ENCODE measurements at regions not wholly inside any gene's neighbourhood (a gene's known extent, or its start where the extent isn't known, plus 50 kb on each side); places are given as distances from the start of the nearest gene placed in this dataset.

GRCh38 chr9:88220652-88221051, 82.4 kb upstream of the SPATA31C2 start:
- Histone ChIP-seq H3K27ac (no peak overlapping the region), H3K36me3 (no peaks in the 10 kb centered on the region), H3K4me3 (no peak overlapping the region), H3K4me1 (no peaks in the 10 kb centered on the region), H3K9me3 (no peaks in the 10 kb centered on the region), H3K27me3 (no peaks in the 10 kb centered on the region)
- intact Hi-C loops (cut with DNase I; ENCODE audit: low total_unique reads) = no loop called here
- no peak for DNase-seq (ENCODE audit: low spot score in 2 of 2)
- TF ChIP-seq POLR2A (IDR thresholded peaks at IDR 0.05) (no peak), CTCF (IDR thresholded peaks at IDR 0.05) (no peak), POLR2AphosphoS5 (IDR thresholded peaks at IDR 0.05) (no peak)

- Histone ChIP-seq H3K27ac (no peak overlapping the region), H3K27me3 (no peaks in the 10 kb centered on the region), H3K4me3 (no peak overlapping the region), H3K36me3 (no peaks in the 10 kb centered on the region), H3K4me1 (no peaks in the 10 kb centered on the region), H3K9me3 (no peaks in the 10 kb centered on the region)
- intact Hi-C loops (cut with DNase I; ENCODE audit: low total_unique reads) = no loop called here
- no peak for TF ChIP-seq CTCF (IDR thresholded peaks at IDR 0.05)
- TF ChIP-seq POLR2A (IDR thresholded peaks at IDR 0.05) = no peak
- TF ChIP-seq POLR2AphosphoS5 (IDR thresholded peaks at IDR 0.05) = no peak
- DNase-seq (ENCODE audit: low spot score in 2 of 2) = no peak
These were observed 81.3 kb upstream of the SPATA31C2 start for GRCh38 chr9:88219601-88220000.

GRCh38 chr9:88218726-88219125, 80.5 kb upstream of the SPATA31C2 start:
- H3K4me1 ChIP-seq = no peaks in the 10 kb centered on the region
- H3K4me3 ChIP-seq = no peak overlapping the region
- H3K9me3 ChIP-seq = peaks cover 0 to 8% of the 10 kb centered on the region in 2 donors
- H3K27me3 ChIP-seq = no peaks in the 10 kb centered on the region
- no peak for TF ChIP-seq POLR2A (IDR thresholded peaks at IDR 0.05)
- TF ChIP-seq POLR2AphosphoS5 (IDR thresholded peaks at IDR 0.05) = no peak
- no peak for TF ChIP-seq CTCF (IDR thresholded peaks at IDR 0.05)
- intact Hi-C loops (cut with DNase I; ENCODE audit: low total_unique reads) = no loop called here
- no peak for DNase-seq (ENCODE audit: low spot score in 2 of 2)
- no peak overlapping the region for H3K27ac ChIP-seq
- H3K36me3 ChIP-seq = no peaks in the 10 kb centered on the region

- intact Hi-C loops (cut with DNase I; ENCODE audit: low total_unique reads) = no loop called here
- TF ChIP-seq POLR2AphosphoS5 (IDR thresholded peaks at IDR 0.05) = no peak
- TF ChIP-seq CTCF (IDR thresholded peaks at IDR 0.05) = no peak
- TF ChIP-seq POLR2A (IDR thresholded peaks at IDR 0.05) = no peak
- no peak for DNase-seq (ENCODE audit: low spot score in 2 of 2)
These were observed 78.1 kb upstream of the SPATA31C2 start for GRCh38 chr9:88216126-88216995.

More at GRCh38 chr9:88216126-88216995, 78.1 kb upstream of the SPATA31C2 start:
- H3K9me3 ChIP-seq = peaks cover 0 to 12% of the 10 kb centered on the region in 2 donors
- H3K4me1 ChIP-seq = no peaks in the 10 kb centered on the region
- H3K4me3 ChIP-seq = no peak overlapping the region
- H3K36me3 ChIP-seq = no peaks in the 10 kb centered on the region
- no peaks in the 10 kb centered on the region for H3K27me3 ChIP-seq
- no peak overlapping the region for H3K27ac ChIP-seq
